ENCODE measurements at regions not wholly inside any gene's neighbourhood (a gene's known extent, or its start where the extent isn't known, plus 50 kb on each side); places are given as distances from the start of the nearest gene placed in this dataset.

DNA sequence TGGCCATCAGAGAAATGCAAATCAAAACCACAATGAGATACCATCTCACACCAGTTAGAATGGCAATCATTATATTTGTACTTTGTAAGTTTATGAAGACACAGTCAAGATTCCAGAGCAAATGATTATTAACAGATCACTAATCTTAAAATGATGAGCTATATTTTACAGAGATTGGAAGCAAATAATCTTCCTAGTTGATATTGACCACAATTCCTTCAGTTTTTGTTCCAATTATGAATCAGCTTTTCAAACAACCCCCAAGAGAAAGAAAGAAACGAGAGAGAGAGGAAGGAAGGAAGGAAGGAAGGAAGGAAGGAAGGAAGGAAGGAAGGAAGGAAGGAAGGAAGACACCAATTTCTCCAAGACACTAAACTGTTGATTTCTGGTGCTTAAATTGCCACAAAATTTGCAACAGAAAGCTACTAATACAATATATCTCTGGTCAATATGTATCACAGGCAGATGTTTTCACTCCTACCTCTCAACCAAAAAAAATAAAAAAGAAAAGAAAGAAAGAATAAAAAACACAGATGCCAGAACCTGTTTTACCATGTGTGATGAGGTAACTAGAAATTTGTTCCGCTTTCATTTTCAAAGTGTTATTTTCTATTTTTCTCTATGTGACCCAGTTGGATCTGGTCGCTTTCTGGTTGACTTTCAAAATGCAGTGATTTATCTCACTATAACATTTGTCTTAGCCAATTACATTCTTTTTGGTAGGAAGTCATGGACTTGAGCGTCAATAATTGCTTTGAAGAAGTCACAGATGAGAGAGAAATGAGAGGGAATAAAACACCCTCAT, 1609.6 kb downstream of the SI start:
- TF ChIP-seq, protein P1, sequence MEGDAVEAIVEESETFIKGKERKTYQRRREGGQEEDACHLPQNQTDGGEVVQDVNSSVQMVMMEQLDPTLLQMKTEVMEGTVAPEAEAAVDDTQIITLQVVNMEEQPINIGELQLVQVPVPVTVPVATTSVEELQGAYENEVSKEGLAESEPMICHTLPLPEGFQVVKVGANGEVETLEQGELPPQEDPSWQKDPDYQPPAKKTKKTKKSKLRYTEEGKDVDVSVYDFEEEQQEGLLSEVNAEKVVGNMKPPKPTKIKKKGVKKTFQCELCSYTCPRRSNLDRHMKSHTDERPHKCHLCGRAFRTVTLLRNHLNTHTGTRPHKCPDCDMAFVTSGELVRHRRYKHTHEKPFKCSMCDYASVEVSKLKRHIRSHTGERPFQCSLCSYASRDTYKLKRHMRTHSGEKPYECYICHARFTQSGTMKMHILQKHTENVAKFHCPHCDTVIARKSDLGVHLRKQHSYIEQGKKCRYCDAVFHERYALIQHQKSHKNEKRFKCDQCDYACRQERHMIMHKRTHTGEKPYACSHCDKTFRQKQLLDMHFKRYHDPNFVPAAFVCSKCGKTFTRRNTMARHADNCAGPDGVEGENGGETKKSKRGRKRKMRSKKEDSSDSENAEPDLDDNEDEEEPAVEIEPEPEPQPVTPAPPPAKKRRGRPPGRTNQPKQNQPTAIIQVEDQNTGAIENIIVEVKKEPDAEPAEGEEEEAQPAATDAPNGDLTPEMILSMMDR (IDR thresholded peaks at IDR 0.05), result no peak
- ATAC-seq (no peak), DNase-seq (no peak)
- H3K4me3 ChIP-seq, result no peak overlapping the region
- no peaks in the 10 kb centered on the region for H3K9me3 ChIP-seq
- no peaks in the 10 kb centered on the region for H3K4me1 ChIP-seq (ENCODE audit: low read depth)
- H3K36me3 ChIP-seq (ENCODE audit: low read depth), result no peaks in the 10 kb centered on the region
- intact Hi-C loops (cut with DNase I, micrococcal nuclease), result no loop called here

DNA sequence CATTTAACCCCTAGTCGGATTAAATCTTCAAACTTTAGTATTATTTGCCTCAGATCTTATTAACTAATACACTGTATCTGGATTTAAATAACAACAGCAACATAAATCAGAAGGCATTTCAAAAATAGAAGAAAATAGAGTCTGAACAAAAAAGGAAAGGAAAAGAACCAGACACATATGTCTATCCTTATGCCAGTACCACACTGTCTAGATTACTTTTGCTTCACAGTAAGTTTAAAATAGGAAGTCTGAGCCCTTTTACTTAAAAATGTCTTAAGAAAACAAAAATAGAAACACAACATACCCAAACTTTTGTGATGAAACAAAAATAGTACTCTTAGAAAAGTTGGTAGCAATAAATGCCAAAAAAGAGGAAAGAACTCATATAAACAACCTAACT, 1615.8 kb downstream of the SI start:
- DNase-seq (no peak), ATAC-seq (no peak)
- Histone ChIP-seq H3K9me3 (no peaks in the 10 kb centered on the region), H3K36me3 (ENCODE audit: low read depth) (no peaks in the 10 kb centered on the region), H3K4me3 (no peak overlapping the region), H3K4me1 (ENCODE audit: low read depth) (no peaks in the 10 kb centered on the region)
- TF ChIP-seq, protein P1 (IDR thresholded peaks at IDR 0.05), result no peak
- intact Hi-C loops (cut with DNase I, micrococcal nuclease), result no loop called here

DNA sequence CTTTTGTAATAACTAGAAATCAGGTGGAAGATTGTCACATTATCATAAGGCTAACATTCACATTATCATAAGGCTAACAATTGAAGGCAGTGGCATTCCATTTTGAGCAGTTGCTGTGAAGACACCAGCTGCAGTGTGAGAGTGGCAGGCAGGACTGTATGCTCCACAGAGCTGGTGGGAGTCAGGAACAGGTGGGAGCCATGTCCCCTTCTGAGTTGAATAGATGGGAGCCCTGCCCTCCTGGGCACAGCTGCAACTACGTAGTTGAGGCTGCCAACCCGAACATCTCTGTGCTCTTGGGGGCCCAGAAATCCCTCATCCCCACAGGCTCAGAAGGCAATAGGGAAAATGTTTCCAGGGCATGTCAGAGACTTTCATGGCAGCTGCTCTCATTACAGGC, 1627.6 kb downstream of the SI start:
- TF ChIP-seq, protein P1 (IDR thresholded peaks at IDR 0.05), result no peak
- no peak overlapping the region for H3K4me3 ChIP-seq
- ATAC-seq, result no peak
- H3K36me3 ChIP-seq (ENCODE audit: low read depth), result no peaks in the 10 kb centered on the region
- intact Hi-C loops (cut with DNase I, micrococcal nuclease), result no loop called here
- H3K9me3 ChIP-seq, result peaks cover 12% of the 10 kb centered on the region
- DNase-seq, result no peak
- H3K4me1 ChIP-seq (ENCODE audit: low read depth), result no peaks in the 10 kb centered on the region

DNA sequence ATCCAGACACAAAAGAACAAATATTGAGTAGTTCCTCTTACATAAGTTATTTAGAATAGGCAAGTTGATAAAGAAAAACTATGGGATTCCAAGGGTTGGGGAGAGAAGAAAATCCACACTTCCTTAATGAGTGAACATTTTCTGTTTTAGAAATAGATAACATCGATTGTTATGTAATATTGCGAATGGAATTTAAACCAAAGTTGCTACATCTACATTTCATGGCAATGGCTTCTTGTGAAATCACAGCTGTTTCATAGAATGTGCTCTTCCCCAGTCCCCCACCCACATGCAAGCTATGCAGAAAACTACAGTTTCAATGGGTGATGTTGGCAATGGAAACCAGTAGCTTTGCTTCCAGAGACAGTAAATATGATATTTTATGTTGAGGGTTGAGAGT, 1639.5 kb downstream of the SI start:
- no peaks in the 10 kb centered on the region for H3K36me3 ChIP-seq (ENCODE audit: low read depth)
- peaks cover 8% of the 10 kb centered on the region for H3K9me3 ChIP-seq
- no peaks in the 10 kb centered on the region for H3K4me1 ChIP-seq (ENCODE audit: low read depth)
- intact Hi-C loops (cut with DNase I, micrococcal nuclease), result no loop called here
- ATAC-seq, result no peak
- no peak overlapping the region for H3K4me3 ChIP-seq
- TF ChIP-seq, protein P1 (IDR thresholded peaks at IDR 0.05), result no peak
- no peak for DNase-seq

DNA sequence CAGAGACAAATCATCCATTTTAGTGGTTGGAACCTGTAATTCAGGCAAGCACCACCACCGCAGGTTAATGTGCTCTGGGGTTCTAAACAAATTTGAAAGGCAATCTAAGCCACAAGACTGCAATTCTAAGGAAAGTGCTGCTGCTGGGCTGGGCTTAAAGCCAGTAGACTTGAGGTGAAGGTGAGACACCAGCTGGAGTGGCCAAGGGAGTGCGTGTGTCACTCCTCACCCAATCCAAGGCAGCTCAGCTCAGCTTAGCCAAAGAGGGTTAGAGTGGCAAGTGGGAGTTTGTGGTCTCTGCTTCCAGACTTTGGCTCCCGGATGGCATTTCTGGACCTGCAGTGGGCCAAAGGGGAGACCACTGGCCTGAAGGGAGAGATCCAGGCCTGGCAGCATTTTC, 1655.6 kb downstream of the SI start:
- TF ChIP-seq, protein P1 (IDR thresholded peaks at IDR 0.05), result no peak
- no peak for DNase-seq
- no peak for ATAC-seq
- no peaks in the 10 kb centered on the region for H3K36me3 ChIP-seq (ENCODE audit: low read depth)
- H3K4me3 ChIP-seq, result no peak overlapping the region
- intact Hi-C loops (cut with DNase I, micrococcal nuclease), result no loop called here
- H3K4me1 ChIP-seq (ENCODE audit: low read depth), result no peaks in the 10 kb centered on the region
- no peaks in the 10 kb centered on the region for H3K9me3 ChIP-seq
